WTC11 (cell line): ENCODE measurements at regions not wholly inside any gene's neighbourhood (a gene's known extent, or its start where the extent isn't known, plus 50 kb on each side); places are given as distances from the start of the nearest gene placed in this dataset.

ENCODE experiments used
- ATAC-seq: fragments of 200-7000 bp; cut with Tn5 transposase; 2 replicates; pipeline ENCODE4 v1.10.0; 2021; ENCODE audit warnings: mild to moderate bottlenecking, moderate library complexity
- CTCF ChIA-PET: fragments of 300-600 bp; sonication (Branson Sonifier 250); formaldehyde crosslinking; loops from one replicate; lab custom pipeline; 2021; ENCODE audit warnings: antibody characterized with exemption; lab: Charles Lee
- POLR2A ChIA-PET: fragments of 350-600 bp; sonication (Branson Sonifier 250); formaldehyde crosslinking; loops from one replicate; lab custom pipeline; 2021; ENCODE audit warnings: antibody characterized with exemption; lab: Charles Lee
- DNase-seq: peaks from one replicate; pipeline ENCODE4 v3.0.0; 2021; ENCODE audit warnings: low spot score
- H3K27ac Mint-ChIP-seq: 2 replicates; pipeline ENCODE4 v1.8.0; 2021; ENCODE audit warnings: mixed read lengths
- H3K27me3 Mint-ChIP-seq: 2 replicates; pipeline ENCODE4 v1.8.0; 2021; ENCODE audit warnings: low read depth, mild to moderate bottlenecking, moderate library complexity, mixed read lengths
- H3K36me3 Mint-ChIP-seq: 2 replicates; pipeline ENCODE4 v1.8.0; 2021; ENCODE audit warnings: mixed read lengths
- H3K4me1 Mint-ChIP-seq: 2 replicates; pipeline ENCODE4 v1.8.0; 2022; ENCODE audit warnings: mixed read lengths
- H3K4me3 Mint-ChIP-seq: 2 replicates; pipeline ENCODE4 v1.8.0; 2021; ENCODE audit warnings: mild to moderate bottlenecking, moderate library complexity, mixed read lengths
- H3K9me3 Mint-ChIP-seq: 2 replicates; pipeline ENCODE4 v1.8.0; 2021; ENCODE audit warnings: mixed read lengths
- AFF4 ChIP-seq: sonication (generic); formaldehyde crosslinking; IDR thresholded peaks from 2 replicates; pipeline ENCODE4 v1.8.1; 2023; ENCODE audit warnings: mild to moderate bottlenecking, missing genetic modification reagents, borderline replicate concordance
- AR ChIP-seq: fragments of 250-450 bp; sonication (Bioruptor Pico); IDR thresholded peaks from 2 replicates; pipeline ENCODE4 v1.9.0; 2021; ENCODE audit warnings: mild to moderate bottlenecking
- CDX4 ChIP-seq: fragments of 250-450 bp; sonication (Bioruptor Pico); IDR thresholded peaks from 2 replicates; pipeline ENCODE4 v1.9.0; 2021; ENCODE audit warnings: moderate library complexity, mild to moderate bottlenecking, inconsistent platforms, borderline replicate concordance
- E2F4 ChIP-seq: sonication (generic); formaldehyde crosslinking; IDR thresholded peaks from 2 replicates; pipeline ENCODE4 v1.8.1; 2022; ENCODE audit warnings: low read depth, mild to moderate bottlenecking, moderate library complexity, missing genetic modification reagents, borderline replicate concordance
- FOXP4 ChIP-seq: sonication (generic); formaldehyde crosslinking; IDR thresholded peaks from 2 replicates; pipeline ENCODE4 v1.8.0; 2022; ENCODE audit warnings: mild to moderate bottlenecking, missing genetic modification reagents
- IRF1 ChIP-seq: sonication (generic); formaldehyde crosslinking; IDR thresholded peaks from 2 replicates; pipeline ENCODE4 v1.8.0; 2023; ENCODE audit warnings: missing genetic modification reagents
- NR1H2 ChIP-seq: sonication (generic); formaldehyde crosslinking; IDR thresholded peaks from 2 replicates; pipeline ENCODE4 v1.9.0; 2021; ENCODE audit warnings: mild to moderate bottlenecking, moderate library complexity, missing genetic modification reagents
- NR3C1 ChIP-seq: sonication (generic); formaldehyde crosslinking; conservative IDR thresholded peaks from 2 replicates; pipeline ENCODE4 v1.8.1; 2023; ENCODE audit warnings: low read depth, mild to moderate bottlenecking, missing genetic modification reagents
- SMAD3 ChIP-seq: sonication (generic); formaldehyde crosslinking; IDR thresholded peaks from 2 replicates; pipeline ENCODE4 v1.8.0; 2022; ENCODE audit warnings: missing genetic modification reagents, mild to moderate bottlenecking, borderline replicate concordance
- STAT6 ChIP-seq: sonication (generic); formaldehyde crosslinking; conservative IDR thresholded peaks from 2 replicates; pipeline ENCODE4 v1.8.1; 2023; ENCODE audit warnings: mild to moderate bottlenecking, low read depth, missing genetic modification reagents, moderate library complexity
- ZNF138 ChIP-seq: sonication (generic); formaldehyde crosslinking; conservative IDR thresholded peaks from 2 replicates; pipeline ENCODE4 v1.8.1; 2022; ENCODE audit warnings: mild to moderate bottlenecking, moderate library complexity, missing genetic modification reagents

- Mint-ChIP-seq H3K4me3 (no peak overlapping the region), H3K27ac (0 out of 2 replicates have a peak overlapping the region, but pooled peaks have one; percentile 22), H3K4me1 (peaks cover 10% of the 10 kb centered on the region), H3K9me3 (peaks cover 4% of the 10 kb centered on the region; the same call in 1 of the 2 replicates), H3K27me3 (no peaks in the 10 kb centered on the region), H3K36me3 (no peaks in the 10 kb centered on the region)
- DNase-seq (no peak), ATAC-seq (no peak)
- TF ChIP-seq E2F4 (no peak), ZNF138 (CRISPR knock-in tag) (no peak), AR (CRISPR knock-in tag) (no peak), NR3C1 (no peak), AFF4 (CRISPR knock-in tag) (no peak), NR1H2 (no peak), STAT6 (CRISPR knock-in tag) (no peak), IRF1 (CRISPR knock-in tag) (no peak), FOXP4 (CRISPR knock-in tag) (no peak), SMAD3 (CRISPR knock-in tag) (no peak), CDX4 (CRISPR knock-in tag) (no peak)
- ChIA-PET POLR2A (no interaction called here), CTCF (no interaction called here)
These were observed 144.2 kb upstream of the FAM241A start for GRCh38 chr4:112001041-112001440.
